HepG2 (cell line): ENCODE measurements at regions not wholly inside any gene's neighbourhood (a gene's known extent, or its start where the extent isn't known, plus 50 kb on each side); places are given as distances from the start of the nearest gene placed in this dataset.

Source experiments
- ATAC-seq: fragments of 200-7000 bp; cut with Tn5 transposase; 3 replicates; pipeline ENCODE4 v1.9.1; 2020; ENCODE audit warnings: mild to moderate bottlenecking, moderate library complexity
- BruUV-seq: library from RNA; stranded (reverse); fragments of 400-500 nt; replicated peaks from 2 replicates; lab custom pipeline; 2021; lab: Mats Ljungman, UMichigan
- CTCF ChIA-PET: fragments of 300-600 bp; formaldehyde crosslinking; extraction: SDS; loops from one replicate; lab custom pipeline; 2021; ENCODE audit warnings: low total read pairs, inconsistent platforms, low intra/inter-chr PET ratio; lab: Yijun Ruan, JAX
- POLR2A ChIA-PET: fragments of 350-600 bp; sonication (Branson Sonifier 250); formaldehyde crosslinking; loops from one replicate; lab custom pipeline; 2020; ENCODE audit warnings: antibody characterized with exemption, inconsistent platforms; lab: Yijun Ruan, JAX
- DNase-seq: peaks from one replicate; pipeline ENCODE4 v3.0.0-alpha.2; 2015; ENCODE audit warnings: low spot score
- FAIRE-seq: peaks from 3 replicates; lab custom pipeline; 2011; peaks lifted over from hg19 to GRCh38; lab: Jason Lieb, UNC
- H2AFZ ChIP-seq: one replicate; pipeline ENCODE4 v1.6.1; 2011; ENCODE audit warnings: low read length, inconsistent platforms
- H3K27ac ChIP-seq: fragments of 300-600 bp; 3 replicates; pipeline ENCODE4 v1.8.0; 2011; ENCODE audit warnings: mixed run types, mild to moderate bottlenecking, mixed read lengths, low read length, inconsistent platforms; ENCODE audit not compliant: insufficient read depth; ENCODE audit errors: extremely low read length
- H3K27me3 ChIP-seq, 2 experiments: fragments of 200-600 bp in 1 of 2; 2 replicates in 1 of 2; 3 replicates in 1 of 2; pipeline versions ENCODE4 v1.6.0 to v1.8.0; 2011; ENCODE audit warnings: low read length in 2 of 2, mild to moderate bottlenecking in 2 of 2, moderate library complexity in 2 of 2, inconsistent platforms in 1 of 2; ENCODE audit not compliant: insufficient read depth in 2 of 2, control insufficient read depth in 1 of 2
- H3K36me3 ChIP-seq, 2 experiments: fragments of 200-600 bp in 1 of 2; replicated peaks in 1 of 2; 2 replicates in 1 of 2; 3 replicates in 1 of 2; pipeline versions ENCODE4 v1.5.1 to v1.8.0; 2011; ENCODE audit warnings: low read length in 2 of 2, inconsistent platforms in 1 of 2; ENCODE audit not compliant: insufficient read depth in 2 of 2, control insufficient read depth in 1 of 2
- H3K4me1 ChIP-seq: 2 replicates; pipeline ENCODE4 v1.5.1; 2012; ENCODE audit warnings: low read length, inconsistent platforms; ENCODE audit not compliant: insufficient read depth
- H3K4me2 ChIP-seq: 2 replicates; pipeline ENCODE4 v1.6.0; 2011; ENCODE audit warnings: low read depth, low read length, inconsistent platforms
- H3K4me3 ChIP-seq, 3 experiments: fragments of 200-600 bp in 1 of 3; sonication (generic), shearing (Covaris generic) in 1 of 3; replicated peaks in 1 of 3; 2 replicates each; pipeline ENCODE4 v1.5.1; 2011 to 2016; ENCODE audit warnings: low read length in 3 of 3, inconsistent platforms in 2 of 3, low read depth in 2 of 3, mild to moderate bottlenecking in 2 of 3, control low read depth in 1 of 3, mixed read lengths in 1 of 3; ENCODE audit not compliant: insufficient read depth in 1 of 3
- H3K79me2 ChIP-seq: one replicate; pipeline ENCODE4 v1.6.1; 2011; ENCODE audit warnings: low read length, inconsistent platforms; ENCODE audit not compliant: insufficient read depth
- H3K9ac ChIP-seq: 2 replicates; pipeline ENCODE4 v1.6.0; 2011; ENCODE audit warnings: mild to moderate bottlenecking, low read depth, low read length, inconsistent platforms; ENCODE audit not compliant: insufficient read depth
- H3K9me3 ChIP-seq: 2 replicates; pipeline ENCODE4 v1.5.1; 2012; ENCODE audit warnings: mild to moderate bottlenecking, low read length
- H4K20me1 ChIP-seq: 2 replicates; pipeline ENCODE4 v1.6.0; 2011; ENCODE audit warnings: inconsistent platforms, mild to moderate bottlenecking, low read length, moderate library complexity; ENCODE audit not compliant: insufficient read depth
- CHD2 ChIP-seq: IDR thresholded peaks from 2 replicates; pipeline ENCODE4 v1.6.1; 2011; ENCODE audit warnings: low read depth, low read length, improper control_type of control experiment
- HNRNPH1 ChIP-seq: fragments of 200-400 bp; formaldehyde crosslinking; optimal IDR thresholded peaks from 2 replicates; pipeline ENCODE3; 2017; ENCODE audit warnings: mild to moderate bottlenecking, low read depth, low read length
- KDM2A ChIP-seq: sonication (generic); formaldehyde crosslinking; IDR thresholded peaks from 2 replicates; pipeline ENCODE4 v1.4.0; 2020; ENCODE audit warnings: low read depth, missing genetic modification reagents, borderline replicate concordance
- MED13 ChIP-seq: sonication (generic); formaldehyde crosslinking; IDR thresholded peaks from 2 replicates; pipeline ENCODE4 v1.5.0; 2020; ENCODE audit warnings: missing genetic modification reagents
- MED8 ChIP-seq: sonication (generic); formaldehyde crosslinking; IDR thresholded peaks from 2 replicates; pipeline ENCODE4 v1.8.1; 2023; ENCODE audit warnings: mild to moderate bottlenecking, missing genetic modification reagents; ENCODE audit not compliant: insufficient replicate concordance
- SP140L ChIP-seq: sonication (generic); formaldehyde crosslinking; IDR thresholded peaks from 2 replicates; pipeline ENCODE4 v1.4.0; 2020; ENCODE audit warnings: missing genetic modification reagents, borderline replicate concordance
- TEAD2 ChIP-seq: sonication (generic); formaldehyde crosslinking; IDR thresholded peaks from 2 replicates; pipeline ENCODE4 v1.9.0; 2021; ENCODE audit warnings: missing genetic modification reagents
- ZFP1 ChIP-seq: IDR thresholded peaks from 2 replicates; pipeline ENCODE4 v1.6.1; 2016
- ZFP62 ChIP-seq: sonication (generic); formaldehyde crosslinking; IDR thresholded peaks from 2 replicates; pipeline ENCODE4 v1.4.0; 2020; ENCODE audit warnings: missing genetic modification reagents
- ZNF20 ChIP-seq: sonication (generic); formaldehyde crosslinking; IDR thresholded peaks from 2 replicates; pipeline ENCODE4 v1.4.0; 2020; ENCODE audit warnings: mild to moderate bottlenecking, moderate library complexity, missing genetic modification reagents
- ZNF382 ChIP-seq: sonication (generic); formaldehyde crosslinking; IDR thresholded peaks from 2 replicates; pipeline ENCODE4 v1.5.0; 2020; ENCODE audit warnings: missing genetic modification reagents, mild to moderate bottlenecking, borderline replicate concordance
- ZNF709 ChIP-seq: sonication (generic); formaldehyde crosslinking; IDR thresholded peaks from 2 replicates; pipeline ENCODE4 v1.5.0; 2020; ENCODE audit warnings: mild to moderate bottlenecking, missing genetic modification reagents
- ZNF780A ChIP-seq: sonication (generic); formaldehyde crosslinking; IDR thresholded peaks from 2 replicates; pipeline ENCODE4 v1.8.0; 2022; ENCODE audit warnings: mild to moderate bottlenecking, missing genetic modification reagents, moderate library complexity
- WGBS: methylation state at CpG from one replicate; pipeline ENCODE4 v1.1.6; 2017; ENCODE audit warnings: low lambda C conversion rate; 5-methylcytosine and 5-hydroxymethylcytosine counted together
- in situ Hi-C: cut with HindIII; loops from 2 replicates; pipeline ENCODE4 v1.10.0; 2017; ENCODE audit warnings: low pct_unique_long_range_greater_than_20kb; ENCODE audit not compliant: extremely low pct_ligation_motif_present
- intact Hi-C: fragments of 100-400 bp; cut with micrococcal nuclease; formaldehyde crosslinking; loops from one replicate; pipeline ENCODE4 v1.10.0; 2022; ENCODE audit not compliant: unreplicated experiment
- TF ChIP-seq, protein P1 (sequence below): IDR thresholded peaks from 2 replicates; pipeline ENCODE4 v1.6.1; 2016; ENCODE audit warnings: missing biosample characterization, missing genetic modification reagents, low read depth
- TF ChIP-seq, protein P2 (sequence below): sonication (generic); formaldehyde crosslinking; IDR thresholded peaks from 2 replicates; pipeline ENCODE4 v1.4.0; 2020; ENCODE audit warnings: mild to moderate bottlenecking, low read depth, missing genetic modification reagents

DNA sequence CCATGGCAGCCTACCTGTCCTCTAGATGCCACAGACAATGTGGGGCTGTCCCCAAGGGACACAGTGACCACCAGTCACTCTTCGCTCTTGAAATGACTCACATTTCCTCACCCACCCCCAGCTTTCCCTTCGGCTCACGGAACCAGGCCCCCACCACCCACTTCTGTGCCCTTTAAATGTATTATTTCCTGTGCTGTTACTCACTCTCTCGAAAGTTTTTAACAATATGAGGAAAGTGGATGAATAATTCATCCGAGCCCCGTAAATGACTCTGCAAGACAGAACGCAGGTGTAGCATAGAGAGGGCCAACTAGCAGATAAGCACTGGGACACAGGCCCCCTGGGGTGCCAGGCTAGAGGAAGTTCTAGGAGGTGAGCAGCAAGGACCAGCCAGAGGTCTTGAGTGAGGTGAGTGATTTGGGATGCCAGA lies 179.5 kb upstream of the TBL1X start:
- DNase-seq, result no peak
- in situ Hi-C loops, result no loop called here
- no peaks in the 10 kb centered on the region for H3K9me3 ChIP-seq
- no peaks in the 10 kb centered on the region for H3K79me2 ChIP-seq
- no TSS peak for BruUV-seq
- POLR2A ChIA-PET, result no interaction called here
- intact Hi-C loops, result no loop called here
- no peak for TF ChIP-seq ZNF382
- no peak for TF ChIP-seq HNRNPH1
- no peak for TF ChIP-seq KDM2A (CRISPR knock-in tag)
- TF ChIP-seq SP140L (CRISPR knock-in tag), result no peak
- TF ChIP-seq ZNF709 (CRISPR knock-in tag), result no peak
- no peak for TF ChIP-seq ZFP1
- TF ChIP-seq ZNF20, result no peak
- TF ChIP-seq MED13 (CRISPR knock-in tag), result no peak
- TF ChIP-seq ZNF780A (CRISPR knock-in tag), result no peak
- no peak for TF ChIP-seq TEAD2 (CRISPR knock-in tag)
- no peak for TF ChIP-seq CHD2
- no peak for TF ChIP-seq MED8 (CRISPR knock-in tag)
- TF ChIP-seq ZFP62 (CRISPR knock-in tag), result no peak
- TF ChIP-seq, protein P1, sequence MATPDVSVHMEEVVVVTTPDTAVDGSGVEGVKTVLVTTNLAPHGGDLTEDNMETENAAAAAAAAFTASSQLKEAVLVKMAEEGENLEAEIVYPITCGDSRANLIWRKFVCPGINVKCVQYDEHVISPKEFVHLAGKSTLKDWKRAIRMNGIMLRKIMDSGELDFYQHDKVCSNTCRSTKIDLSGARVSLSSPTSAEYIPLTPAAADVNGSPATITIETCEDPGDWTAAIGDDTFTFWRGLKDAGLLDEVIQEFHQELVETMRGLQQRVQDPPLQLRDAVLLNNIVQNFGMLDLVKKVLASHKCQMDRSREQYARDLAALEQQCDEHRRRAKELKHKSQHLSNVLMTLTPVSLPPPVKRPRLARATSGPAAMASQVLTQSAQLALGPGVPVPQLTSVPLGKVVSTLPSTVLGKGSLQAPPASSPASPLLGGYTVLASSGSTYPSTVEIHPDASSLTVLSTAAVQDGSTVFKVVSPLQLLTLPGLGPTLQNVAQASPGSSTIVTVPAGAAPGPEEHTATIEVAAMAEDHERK (CRISPR knock-in tag), result no peak
- TF ChIP-seq, protein P2, sequence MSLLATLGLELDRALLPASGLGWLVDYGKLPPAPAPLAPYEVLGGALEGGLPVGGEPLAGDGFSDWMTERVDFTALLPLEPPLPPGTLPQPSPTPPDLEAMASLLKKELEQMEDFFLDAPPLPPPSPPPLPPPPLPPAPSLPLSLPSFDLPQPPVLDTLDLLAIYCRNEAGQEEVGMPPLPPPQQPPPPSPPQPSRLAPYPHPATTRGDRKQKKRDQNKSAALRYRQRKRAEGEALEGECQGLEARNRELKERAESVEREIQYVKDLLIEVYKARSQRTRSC (CRISPR knock-in tag), result no peak
- TF ChIP-seq, all 625 proteins: peak for 0
- Histone ChIP-seq H3K4me2 (no peak overlapping the region), H4K20me1 (no peaks in the 10 kb centered on the region), H3K9ac (no peak overlapping the region), H3K36me3 (no peaks in the 10 kb centered on the region), H3K27ac (no peak overlapping the region), H3K4me3 (no peak overlapping the region), H3K4me1 (no peaks in the 10 kb centered on the region), H2AFZ (no peak overlapping the region), H3K27me3 (no peaks in the 10 kb centered on the region)
- FAIRE-seq (no peak), ATAC-seq (no peak)
- 72% methylated on average over 7 of the region's 7 CpGs for WGBS
- CTCF ChIA-PET, result no interaction called here
